Smooth muscle cell (in vitro differentiated cells): ENCODE measurements at regions not wholly inside any gene's neighbourhood (a gene's known extent, or its start where the extent isn't known, plus 50 kb on each side); places are given as distances from the start of the nearest gene placed in this dataset.
A peak's percentile ranks its signal among the peaks of the same experiment; 100 is the strongest.

Source experiments
- DNase-seq: peaks from one replicate; lab custom pipeline; 2025; ENCODE audit not compliant: unreplicated experiment; lab: John Stamatoyannopoulos, UW
- H2AFZ ChIP-seq: fragments of 200-600 bp; sonication (generic); 2 replicates; pipeline ENCODE4 v1.6.0; 2016; ENCODE audit warnings: antibody characterized with exemption, low read depth, mild to moderate bottlenecking
- H3F3A ChIP-seq: fragments of 200-600 bp; sonication (generic); 2 replicates; pipeline ENCODE4 v1.6.0; 2017; ENCODE audit warnings: antibody characterized with exemption, low read depth
- H3K27ac ChIP-seq: fragments of 200-600 bp; sonication (generic); 2 replicates; pipeline ENCODE4 v1.5.1; 2016; ENCODE audit warnings: low read depth, mild to moderate bottlenecking
- H3K27me3 ChIP-seq: fragments of 200-600 bp; sonication (generic); 2 replicates; pipeline ENCODE4 v1.6.1; 2016; ENCODE audit warnings: low read depth, mild to moderate bottlenecking
- H3K36me3 ChIP-seq: fragments of 200-600 bp; sonication (generic); 2 replicates; pipeline ENCODE4 v1.5.1; 2016; ENCODE audit warnings: low read depth
- H3K4me1 ChIP-seq: fragments of 200-600 bp; sonication (generic); 2 replicates; pipeline ENCODE4 v1.5.1; 2016; ENCODE audit warnings: low read depth
- H3K4me2 ChIP-seq: fragments of 200-600 bp; sonication (generic); 2 replicates; pipeline ENCODE4 v1.6.0; 2016; ENCODE audit warnings: mild to moderate bottlenecking
- H3K4me3 ChIP-seq: fragments of 200-600 bp; sonication (generic); 2 replicates; pipeline ENCODE4 v1.5.1; 2016; ENCODE audit warnings: mild to moderate bottlenecking
- H3K79me2 ChIP-seq: fragments of 200-600 bp; sonication (generic); 2 replicates; pipeline ENCODE4 v1.6.0; 2016; ENCODE audit warnings: low read depth, mild to moderate bottlenecking
- H3K9ac ChIP-seq: fragments of 200-600 bp; sonication (generic); 2 replicates; pipeline ENCODE4 v1.6.0; 2016; ENCODE audit warnings: low read depth
- H3K9me3 ChIP-seq: fragments of 200-600 bp; sonication (generic); replicated peaks from 2 replicates; pipeline ENCODE4 v1.5.1; 2016; ENCODE audit warnings: low read depth
- H4K20me1 ChIP-seq: fragments of 200-600 bp; sonication (generic); 2 replicates; pipeline ENCODE4 v1.6.0; 2016; ENCODE audit warnings: low read depth
- CTCF ChIP-seq: fragments of 200-600 bp; sonication (generic); IDR thresholded peaks from 2 replicates; pipeline ENCODE4 v1.5.1; 2017; ENCODE audit warnings: borderline replicate concordance, mild to moderate bottlenecking, antibody characterized with exemption; ENCODE audit not compliant: insufficient read depth, poor library complexity, severe bottlenecking
- WGBS: methylation state at CpG from one replicate; pipeline ENCODE4 v1.1.7; 2016; ENCODE audit warnings: low lambda C conversion rate; 5-methylcytosine and 5-hydroxymethylcytosine counted together

GRCh38 chr3:143200001-143200924 lies 80.7 kb downstream of the CHST2 start:
- Histone ChIP-seq H3K4me3 (no peak overlapping the region), H3K36me3 (no peaks in the 10 kb centered on the region), H3F3A (no peaks in the 10 kb centered on the region), H3K27me3 (no peaks in the 10 kb centered on the region), H3K4me2 (peak overlapping the region; percentile 33), H4K20me1 (no peaks in the 10 kb centered on the region), H3K4me1 (peaks cover 14% of the 10 kb centered on the region), H3K79me2 (no peaks in the 10 kb centered on the region), H3K9ac (no peak overlapping the region), H3K9me3 (no peaks in the 10 kb centered on the region), H2AFZ (peak overlapping the region; percentile 28), H3K27ac (no peak overlapping the region)
- 80% methylated on average over 12 of the region's 12 CpGs for WGBS
- no peak for TF ChIP-seq CTCF
- no peak for DNase-seq

GRCh38 chr3:143201045-143201444 lies 81.5 kb downstream of the CHST2 start:
- H3K4me2 ChIP-seq: peak overlapping the region; percentile 33
- H3K36me3 ChIP-seq: no peaks in the 10 kb centered on the region
- H3K79me2 ChIP-seq: no peaks in the 10 kb centered on the region
- no peaks in the 10 kb centered on the region for H3K27me3 ChIP-seq
- DNase-seq: no peak
- no peak overlapping the region for H2AFZ ChIP-seq
- no peaks in the 10 kb centered on the region for H4K20me1 ChIP-seq
- H3F3A ChIP-seq: no peaks in the 10 kb centered on the region
- H3K9ac ChIP-seq: no peak overlapping the region
- H3K9me3 ChIP-seq: no peaks in the 10 kb centered on the region
- no peak for TF ChIP-seq CTCF
- peaks cover 14% of the 10 kb centered on the region for H3K4me1 ChIP-seq
- no peak overlapping the region for H3K4me3 ChIP-seq
- 80% methylated on average over 3 of the region's 3 CpGs for WGBS
- no peak overlapping the region for H3K27ac ChIP-seq

GRCh38 chr3:143201870-143202752 lies 82.5 kb downstream of the CHST2 start:
- TF ChIP-seq CTCF: no peak
- no peak for DNase-seq
- Histone ChIP-seq H3K4me3 (no peak overlapping the region), H4K20me1 (no peaks in the 10 kb centered on the region), H2AFZ (no peak overlapping the region), H3K27me3 (no peaks in the 10 kb centered on the region), H3K9me3 (no peaks in the 10 kb centered on the region), H3K4me2 (no peak overlapping the region), H3K36me3 (no peaks in the 10 kb centered on the region), H3F3A (no peaks in the 10 kb centered on the region), H3K4me1 (peaks cover 19% of the 10 kb centered on the region), H3K79me2 (no peaks in the 10 kb centered on the region), H3K27ac (no peak overlapping the region), H3K9ac (no peak overlapping the region)
- WGBS: 89% methylated on average over 13 of the region's 13 CpGs
